OCI-LY3 (cell line): ENCODE measurements at regions not wholly inside any gene's neighbourhood (a gene's known extent, or its start where the extent isn't known, plus 50 kb on each side); places are given as distances from the start of the nearest gene placed in this dataset.

Experiments
- CTCF ChIP-seq: fragments of 200-600, 300-600 bp; sonication (generic); IDR thresholded peaks from 2 replicates; pipeline ENCODE4 v1.5.1; 2014; ENCODE audit warnings: antibody characterized with exemption, low read length, low read depth
- EZH2phosphoT487 ChIP-seq: fragments of 200-600 bp; shearing (Covaris generic); IDR thresholded peaks from 2 replicates; pipeline ENCODE4 v1.6.1; 2018; ENCODE audit warnings: antibody characterized with exemption, mixed run types, low read depth

GRCh38 chr1:218667781-218668516, 322.8 kb downstream of the TGFB2 start:
- TF ChIP-seq CTCF (no peak), EZH2phosphoT487 (no peak)
